Neural cell (in vitro differentiated cells): ENCODE measurements at regions not wholly inside any gene's neighbourhood (a gene's known extent, or its start where the extent isn't known, plus 50 kb on each side); places are given as distances from the start of the nearest gene placed in this dataset.

Experiments used
- H2AFZ ChIP-seq: fragments of 200-600, 300-800 bp; sonication (generic), shearing (Covaris generic); 2 replicates; pipeline ENCODE4 v1.6.0; 2014; ENCODE audit warnings: low read depth, mild to moderate bottlenecking, antibody characterized with exemption, low read length, moderate library complexity
- H3F3A ChIP-seq: fragments of 200-600 bp; shearing (Covaris generic); 2 replicates; pipeline ENCODE4 v1.6.1; 2016; ENCODE audit warnings: mild to moderate bottlenecking, moderate library complexity, mixed read lengths, antibody characterized with exemption, low read length; ENCODE audit not compliant: insufficient read depth, poor library complexity, severe bottlenecking
- H3K27ac ChIP-seq: fragments of 200-600, 300-800 bp; sonication (generic), shearing (Covaris generic); 2 replicates; pipeline ENCODE4 v1.5.1; 2014; ENCODE audit warnings: mild to moderate bottlenecking, low read length, moderate library complexity
- H3K27me3 ChIP-seq: fragments of 300-800, 200-600 bp; sonication (generic), shearing (Covaris generic); 2 replicates; pipeline ENCODE4 v1.6.0; 2014; ENCODE audit warnings: mild to moderate bottlenecking, low read depth, low read length, moderate library complexity; ENCODE audit not compliant: insufficient read depth
- H3K36me3 ChIP-seq: fragments of 300-800, 200-600 bp; sonication (generic), shearing (Covaris generic); 2 replicates; pipeline ENCODE4 v1.5.1; 2014; ENCODE audit warnings: mild to moderate bottlenecking, antibody characterized with exemption, low read length, moderate library complexity; ENCODE audit not compliant: insufficient read depth
- H3K4me2 ChIP-seq: fragments of 300-800, 200-600 bp; sonication (generic), shearing (Covaris generic); 2 replicates; pipeline ENCODE4 v1.6.0; 2014; ENCODE audit warnings: mild to moderate bottlenecking, low read length
- H3K4me3 ChIP-seq: fragments of 300-800, 200-600 bp; sonication (generic), shearing (Covaris generic); 2 replicates; pipeline ENCODE4 v1.5.1; 2014; ENCODE audit warnings: mild to moderate bottlenecking, low read length, moderate library complexity
- H3K79me2 ChIP-seq: fragments of 200-600 bp; shearing (Covaris generic); replicated peaks from 2 replicates; pipeline ENCODE4 v1.6.0; 2014; ENCODE audit warnings: mild to moderate bottlenecking, low read length, moderate library complexity; ENCODE audit not compliant: insufficient read depth
- H3K9ac ChIP-seq: fragments of 300-800, 200-600 bp; sonication (generic), shearing (Covaris generic); 2 replicates; pipeline ENCODE4 v1.6.1; 2016; ENCODE audit warnings: mild to moderate bottlenecking, low read length, mixed read lengths
- H3K9me2 ChIP-seq: fragments of 200-600 bp; shearing (Covaris generic); 2 replicates; pipeline ENCODE4 v1.6.1; 2016; ENCODE audit warnings: mild to moderate bottlenecking, low read length, mixed read lengths; ENCODE audit not compliant: insufficient read depth
- H3K9me3 ChIP-seq: fragments of 200-600, 300-800 bp; sonication (generic), shearing (Covaris generic); 2 replicates; pipeline ENCODE4 v1.6.1; 2016; ENCODE audit warnings: mild to moderate bottlenecking, mixed run types, low read length, moderate library complexity, mixed read lengths
- H4K20me1 ChIP-seq: fragments of 200-600 bp; shearing (Covaris generic); 2 replicates; pipeline ENCODE4 v1.6.1; 2016; ENCODE audit warnings: mild to moderate bottlenecking, mixed run types; ENCODE audit not compliant: insufficient read depth
- CTCF ChIP-seq: fragments of 450-650 bp; IDR thresholded peaks from 2 replicates; pipeline ENCODE4 v1.5.1; 2014; ENCODE audit warnings: antibody characterized with exemption, mild to moderate bottlenecking, moderate library complexity; ENCODE audit not compliant: poor library complexity, severe bottlenecking
- EP300 ChIP-seq: fragments of 450-650 bp; conservative IDR thresholded peaks from 2 replicates; pipeline ENCODE4 v1.6.1; 2014; ENCODE audit warnings: antibody characterized with exemption, mild to moderate bottlenecking, moderate library complexity; ENCODE audit not compliant: poor library complexity, severe bottlenecking
- EZH2 ChIP-seq: fragments of 200-600, 300-800 bp; shearing (Covaris generic), sonication (generic); IDR thresholded peaks from 2 replicates; pipeline ENCODE4 v1.6.1; 2014; ENCODE audit warnings: antibody characterized with exemption, low read length, borderline replicate concordance, mild to moderate bottlenecking; ENCODE audit not compliant: insufficient read depth, poor library complexity, severe bottlenecking
- MXI1 ChIP-seq: fragments of 450-650 bp; conservative IDR thresholded peaks from 2 replicates; pipeline ENCODE4 v1.6.1; 2014; ENCODE audit warnings: antibody characterized with exemption, mild to moderate bottlenecking; ENCODE audit not compliant: poor library complexity, severe bottlenecking
- POLR2AphosphoS5 ChIP-seq: IDR thresholded peaks from 2 replicates; pipeline ENCODE4 v1.6.1; 2012
- RAD21 ChIP-seq: fragments of 450-650 bp; conservative IDR thresholded peaks from 2 replicates; pipeline ENCODE4 v1.6.1; 2014; ENCODE audit warnings: antibody characterized with exemption, mild to moderate bottlenecking, moderate library complexity
- REST ChIP-seq: IDR thresholded peaks from 2 replicates; pipeline ENCODE4 v1.6.1; 2012; ENCODE audit warnings: borderline replicate concordance
- SMC3 ChIP-seq: fragments of 450-650 bp; conservative IDR thresholded peaks from 2 replicates; pipeline ENCODE4 v1.6.1; 2014; ENCODE audit warnings: antibody characterized with exemption, mild to moderate bottlenecking, moderate library complexity; ENCODE audit not compliant: poor library complexity
- TAF1 ChIP-seq: IDR thresholded peaks from 2 replicates; pipeline ENCODE4 v1.6.1; 2012; ENCODE audit warnings: low read depth

GRCh38 chrX:25069209-25069608, 53.4 kb upstream of the ARX start:
- H3K9me3 ChIP-seq, result no peaks in the 10 kb centered on the region
- no peak overlapping the region for H3K4me3 ChIP-seq
- no peak overlapping the region for H3K4me2 ChIP-seq
- H3K36me3 ChIP-seq, result no peaks in the 10 kb centered on the region
- H3F3A ChIP-seq, result no peaks in the 10 kb centered on the region
- TF ChIP-seq REST, result no peak
- no peak for TF ChIP-seq MXI1
- no peak for TF ChIP-seq POLR2AphosphoS5
- no peaks in the 10 kb centered on the region for H3K27me3 ChIP-seq
- no peak overlapping the region for H2AFZ ChIP-seq
- H3K79me2 ChIP-seq, result no peaks in the 10 kb centered on the region
- no peak overlapping the region for H3K9ac ChIP-seq
- no peak overlapping the region for H3K27ac ChIP-seq
- H3K9me2 ChIP-seq, result no peaks in the 10 kb centered on the region
- H4K20me1 ChIP-seq, result no peaks in the 10 kb centered on the region

GRCh38 chrX:25068340-25068739, 52.6 kb upstream of the ARX start:
- Histone ChIP-seq H3K4me2 (no peak overlapping the region), H3K9me2 (no peaks in the 10 kb centered on the region), H3K79me2 (no peaks in the 10 kb centered on the region), H3K9ac (no peak overlapping the region), H3K27ac (no peak overlapping the region), H3K9me3 (no peaks in the 10 kb centered on the region), H3F3A (no peaks in the 10 kb centered on the region), H2AFZ (no peak overlapping the region), H4K20me1 (no peaks in the 10 kb centered on the region), H3K4me3 (no peak overlapping the region), H3K27me3 (no peaks in the 10 kb centered on the region), H3K36me3 (no peaks in the 10 kb centered on the region)
- TF ChIP-seq SMC3, result no peak
- no peak for TF ChIP-seq POLR2AphosphoS5
- TF ChIP-seq EZH2, result no peak
- TF ChIP-seq MXI1, result no peak
- no peak for TF ChIP-seq TAF1
- TF ChIP-seq EP300, result no peak
- no peak for TF ChIP-seq RAD21
- TF ChIP-seq CTCF, result no peak
- no peak for TF ChIP-seq REST
